ENCODE measurements at regions not wholly inside any gene's neighbourhood (a gene's known extent, or its start where the extent isn't known, plus 50 kb on each side); places are given as distances from the start of the nearest gene placed in this dataset.
"Not testable (repeated sequence)": the region's sequence is repeated elsewhere in the genome, so short reads cannot be mapped to it uniquely, and the experiment has no call there.

DNA sequence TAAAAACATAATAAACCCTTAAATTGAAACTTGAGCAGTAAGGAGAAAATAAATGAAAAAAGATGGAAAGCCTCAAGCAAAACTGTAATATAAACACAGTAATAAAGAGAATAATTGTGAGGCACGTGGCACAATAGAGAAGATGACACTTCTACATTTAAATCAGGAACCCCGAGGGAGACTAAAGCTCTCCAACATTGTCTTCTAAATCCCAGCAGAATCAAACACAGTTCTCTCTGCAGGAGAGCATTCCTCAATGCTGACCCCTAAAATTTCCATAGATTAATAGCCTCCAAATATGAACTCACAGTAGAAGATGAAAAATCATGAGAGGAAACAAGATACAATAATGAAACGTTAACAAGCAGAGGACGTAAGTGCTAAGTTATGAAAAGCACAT, 721.2 kb upstream of the COX7C start:
- intact Hi-C loops (cut with DNase I, micrococcal nuclease), result no loop called here
- DNase-seq, result no peak
- no peak for ATAC-seq

DNA sequence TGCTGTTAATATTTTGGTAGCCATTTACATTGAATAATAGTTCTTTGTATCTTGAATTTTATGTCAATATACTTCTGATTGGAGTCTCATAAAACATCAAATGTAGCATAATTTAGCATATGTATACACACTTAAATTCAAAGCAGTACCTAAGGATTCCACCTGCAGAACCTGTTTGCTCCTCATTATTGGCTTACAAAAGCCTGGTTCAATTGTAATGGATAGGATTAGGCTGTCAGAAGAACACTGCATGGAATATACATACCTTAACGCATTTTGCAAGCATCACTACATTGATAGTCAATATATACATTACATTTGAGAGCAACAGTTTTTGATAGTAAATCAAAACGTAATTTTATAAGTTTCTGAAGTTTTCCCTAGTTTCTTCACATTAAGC, 711.3 kb upstream of the COX7C start:
- DNase-seq, result no peak
- intact Hi-C loops (cut with DNase I, micrococcal nuclease), result no loop called here
- ATAC-seq, result no peak

DNA sequence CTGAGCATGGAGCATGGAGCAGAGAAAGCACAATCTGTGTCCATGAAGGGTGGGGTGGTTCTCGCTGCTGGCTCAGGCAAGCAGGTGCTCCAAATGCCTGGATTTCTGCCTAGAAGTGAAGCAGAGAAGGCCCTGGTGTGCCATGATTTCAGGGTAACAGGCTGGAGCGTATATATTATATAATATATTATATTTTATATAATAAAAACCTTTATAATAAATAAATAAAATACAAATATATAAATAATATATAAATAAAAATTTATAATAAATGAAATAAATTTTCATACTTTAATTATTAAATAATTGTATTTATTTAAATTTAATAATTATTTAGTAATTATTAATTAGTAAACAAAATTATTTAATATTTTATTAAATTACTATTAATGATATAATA, 707.4 kb upstream of the COX7C start:
- ATAC-seq (no peak), DNase-seq (no peak)
- intact Hi-C loops (cut with DNase I, micrococcal nuclease), result no loop called here

DNA sequence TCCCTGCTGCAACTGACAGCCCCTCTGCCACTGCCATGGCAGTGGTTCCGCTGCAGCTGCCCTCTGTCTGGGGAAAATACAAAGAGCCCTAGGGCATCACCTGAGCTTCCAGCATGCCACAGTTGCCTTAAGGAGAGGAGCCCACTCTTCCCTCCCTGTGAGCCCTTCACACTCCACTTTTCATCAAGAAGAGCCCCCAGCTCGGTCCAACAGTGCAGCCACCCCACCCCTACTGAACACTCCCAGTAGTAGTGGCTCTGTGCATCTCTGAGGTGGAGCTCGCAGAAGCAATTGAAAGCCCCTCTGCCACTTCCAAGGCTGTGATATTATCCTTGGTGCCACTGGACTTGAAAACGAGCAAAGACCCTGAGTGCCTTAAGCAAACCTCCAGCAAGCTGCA, 696.8 kb upstream of the COX7C start:
- no peak for DNase-seq
- intact Hi-C loops (cut with DNase I, micrococcal nuclease), result no loop called here
- no peak for ATAC-seq

DNA sequence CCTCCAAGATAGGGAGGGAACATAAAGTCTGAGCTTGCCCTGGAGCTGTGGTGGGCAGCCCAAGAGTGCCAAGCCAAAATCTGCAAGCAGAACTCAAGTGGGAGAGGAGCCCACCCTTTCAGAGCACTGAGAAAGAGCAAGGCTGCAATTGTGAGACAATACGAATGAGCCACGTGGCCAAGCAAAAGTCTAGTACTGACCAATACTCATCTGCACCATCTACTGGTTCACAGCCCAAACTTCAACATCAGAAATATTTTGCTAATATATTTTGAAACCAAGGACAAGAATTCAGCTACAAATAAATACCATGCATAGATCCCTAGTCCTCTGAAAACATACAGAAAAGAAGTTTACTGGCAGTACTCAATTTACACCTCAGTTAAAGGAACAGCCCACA, 696.2 kb upstream of the COX7C start:
- no peak for DNase-seq
- intact Hi-C loops (cut with DNase I, micrococcal nuclease), result no loop called here
- no peak for ATAC-seq

DNA sequence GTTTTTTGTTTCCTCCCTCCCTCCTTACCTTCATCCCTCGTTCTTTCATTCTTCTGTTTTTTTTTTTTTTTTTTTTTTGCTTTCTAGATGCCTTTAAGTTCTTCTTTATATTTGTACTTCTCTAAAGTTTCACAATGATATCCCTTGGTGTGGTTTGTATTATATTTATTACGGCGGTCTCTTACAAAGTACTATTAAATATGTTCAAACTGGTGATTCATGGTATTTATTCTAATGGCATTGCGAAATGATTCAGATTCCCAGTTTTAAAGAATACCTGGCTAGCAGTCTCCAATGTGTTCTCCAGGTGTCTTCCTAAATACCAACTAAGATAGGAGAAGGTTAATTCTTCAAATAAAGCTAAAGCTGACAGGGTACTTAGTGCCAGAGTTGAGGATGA, 690.1 kb upstream of the COX7C start:
- no peak for DNase-seq
- intact Hi-C loops (cut with DNase I, micrococcal nuclease), result no loop called here
- no peak for ATAC-seq

DNA sequence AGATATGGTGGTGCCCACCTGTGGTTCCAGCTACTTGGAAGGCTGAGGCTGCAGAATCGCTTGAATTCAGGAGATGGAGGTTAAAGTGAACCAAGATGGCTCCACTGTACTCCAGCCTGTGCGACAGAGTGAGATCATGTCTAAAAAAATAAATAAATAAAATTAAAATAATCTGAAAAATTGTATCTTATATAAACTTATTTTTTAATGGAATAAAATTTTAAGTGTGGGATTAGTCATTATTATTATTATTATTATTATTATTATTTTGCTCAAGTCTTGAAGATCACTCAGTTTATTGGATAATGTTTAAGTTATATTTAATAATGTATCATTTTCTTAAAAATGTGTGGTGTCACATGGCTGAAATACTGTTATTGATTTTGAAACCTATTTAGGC, 688.0 kb upstream of the COX7C start:
- ATAC-seq (no peak), DNase-seq (no peak)
- intact Hi-C loops (cut with DNase I, micrococcal nuclease), result no loop called here

DNA sequence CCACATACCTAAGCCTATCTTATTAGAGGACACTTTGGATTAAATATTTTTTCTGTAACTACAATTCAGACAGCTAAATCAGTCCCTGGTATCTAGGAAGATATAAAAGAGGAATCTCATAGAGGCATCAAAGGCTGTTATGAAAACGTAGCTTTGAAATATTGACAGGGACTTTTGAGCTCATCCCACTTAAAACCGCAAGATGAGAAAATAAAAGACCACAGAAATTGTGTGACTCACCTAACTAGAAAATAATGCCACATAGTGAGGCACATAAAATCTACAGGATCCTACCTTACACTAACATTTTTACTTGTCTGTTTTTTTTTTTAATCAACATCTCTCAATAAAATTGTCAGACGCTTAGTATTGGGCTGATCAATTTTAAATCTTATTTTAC, 686.5 kb upstream of the COX7C start:
- DNase-seq, result no peak
- intact Hi-C loops (cut with DNase I, micrococcal nuclease), result no loop called here
- ATAC-seq, result no peak

DNA sequence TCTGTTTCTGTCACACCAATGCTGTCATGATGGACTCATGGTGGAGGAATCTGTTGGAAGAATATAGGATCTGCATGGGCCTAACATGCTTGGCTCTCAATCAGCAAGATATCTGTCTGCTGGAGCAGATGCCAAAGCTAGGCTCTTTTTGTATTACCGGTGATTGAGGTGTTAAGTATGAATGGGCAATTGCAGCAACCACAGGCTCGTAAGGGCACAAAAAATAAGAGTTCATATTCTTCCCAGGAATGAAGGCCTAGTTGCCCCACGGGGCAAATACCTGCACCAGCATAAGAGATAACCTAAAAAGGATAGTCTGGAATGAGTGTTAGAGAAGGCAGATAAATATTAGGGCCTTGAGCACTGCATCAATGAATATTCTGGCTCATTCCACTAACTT, 679.5 kb upstream of the COX7C start:
- ATAC-seq (no peak), DNase-seq (no peak)
- intact Hi-C loops (cut with DNase I, micrococcal nuclease), result no loop called here

DNA sequence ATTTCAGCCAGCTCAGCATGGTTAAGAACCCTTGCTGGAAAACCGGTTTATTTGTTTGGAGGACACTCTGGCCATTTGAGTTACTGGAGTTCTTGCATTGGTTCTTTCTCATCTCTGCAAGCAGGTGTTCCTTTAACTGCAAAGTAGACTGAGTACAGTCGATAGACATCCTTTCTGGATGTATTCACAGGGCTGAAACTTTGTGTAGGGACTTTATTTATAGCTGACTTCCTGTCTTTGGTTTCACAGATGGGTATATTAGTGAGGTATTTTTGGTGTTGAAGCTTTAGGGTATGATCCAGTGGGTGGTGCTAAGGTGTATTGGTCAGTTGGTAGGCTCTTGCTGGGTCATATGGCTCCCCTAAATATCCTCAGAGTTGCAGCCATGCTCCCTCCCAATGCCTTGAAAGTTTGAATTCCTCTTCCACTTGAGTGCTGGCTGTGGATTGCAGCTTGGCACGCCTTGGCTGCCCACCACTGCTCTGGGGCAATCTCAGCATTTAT, 666.0 kb upstream of the COX7C start:
- no peak for ATAC-seq
- no peak for DNase-seq
- intact Hi-C loops (cut with DNase I, micrococcal nuclease), result no loop called here

DNA sequence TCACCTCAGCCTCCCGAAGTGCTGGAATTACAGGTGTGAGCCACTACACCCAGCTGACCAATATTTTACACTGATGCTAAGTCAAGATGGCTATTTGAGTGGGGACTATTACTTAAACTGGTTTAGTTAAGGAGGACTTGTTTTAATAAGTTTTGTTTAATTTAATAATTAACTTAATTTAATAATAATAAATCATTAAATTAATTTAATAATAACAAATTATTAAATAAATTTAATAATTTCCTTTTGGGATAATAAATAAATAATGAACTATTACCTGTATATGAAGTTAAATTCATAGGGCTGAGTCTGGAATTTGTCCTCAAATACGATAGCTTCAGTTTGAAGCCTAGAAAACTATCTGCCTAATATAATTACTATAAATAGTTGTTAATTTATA, 665.1 kb upstream of the COX7C start:
- no peak for DNase-seq
- no peak for ATAC-seq
- intact Hi-C loops (cut with DNase I, micrococcal nuclease), result no loop called here

DNA sequence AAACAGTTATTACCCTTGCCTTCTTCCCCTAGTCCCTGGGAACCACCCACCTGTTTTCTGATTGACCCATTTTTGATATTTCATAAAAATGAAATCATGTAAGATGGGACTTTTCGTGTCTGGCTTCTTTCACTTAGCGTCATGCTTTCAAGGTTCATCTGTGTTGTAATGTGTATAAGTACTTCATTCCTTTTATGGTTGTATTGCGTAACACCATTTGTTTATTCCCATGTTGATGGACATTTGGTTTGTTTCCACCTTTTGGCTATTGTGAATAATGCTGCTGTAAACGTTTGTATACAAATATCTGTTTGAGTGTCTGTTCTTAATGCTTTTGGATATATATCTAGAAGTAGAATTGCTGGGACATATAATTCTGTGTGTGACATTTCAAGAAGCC, 650.1 kb upstream of the COX7C start:
- DNase-seq, result no peak
- ATAC-seq, result no peak
- intact Hi-C loops (cut with DNase I, micrococcal nuclease), result no loop called here

DNA sequence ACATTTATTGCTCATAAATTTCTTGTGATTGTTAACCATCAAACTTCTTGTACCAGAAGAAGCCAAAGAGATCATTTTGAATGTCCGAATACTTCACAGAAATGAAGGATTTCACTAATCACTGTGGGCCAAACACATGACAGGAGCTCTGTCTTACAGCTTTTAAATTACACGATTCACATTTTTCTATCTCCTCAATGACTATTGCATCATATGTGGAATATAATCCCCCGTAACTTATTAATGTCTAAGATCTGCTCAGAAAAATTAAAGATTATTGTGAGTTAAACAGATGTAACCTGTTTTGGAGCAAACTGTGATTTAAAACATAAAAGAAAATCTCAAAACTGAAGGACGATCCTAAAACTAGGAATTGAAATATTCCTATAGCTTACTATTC, 645.2 kb upstream of the COX7C start:
- intact Hi-C loops (cut with DNase I, micrococcal nuclease), result no loop called here
- no peak for ATAC-seq
- DNase-seq, result no peak

DNA sequence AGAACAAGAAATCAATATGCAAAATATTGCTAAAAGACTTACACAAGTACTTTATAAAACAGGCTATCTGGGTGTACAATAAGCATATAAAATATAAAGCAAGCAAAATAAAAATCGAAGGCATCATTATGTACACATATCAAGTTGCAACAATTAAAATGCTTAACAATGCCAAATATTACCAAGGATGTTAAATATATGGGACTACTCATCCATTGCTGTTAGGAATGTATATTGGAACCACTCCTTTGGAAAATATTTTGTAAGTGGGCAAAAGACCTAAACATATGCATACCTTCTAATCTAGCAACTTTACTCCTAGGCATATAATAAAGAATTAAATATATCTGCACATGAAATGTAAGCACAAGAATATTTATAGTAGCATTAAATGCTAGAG, 632.6 kb upstream of the COX7C start:
- no peak for DNase-seq
- intact Hi-C loops (cut with DNase I, micrococcal nuclease), result no loop called here
- no peak for ATAC-seq

DNA sequence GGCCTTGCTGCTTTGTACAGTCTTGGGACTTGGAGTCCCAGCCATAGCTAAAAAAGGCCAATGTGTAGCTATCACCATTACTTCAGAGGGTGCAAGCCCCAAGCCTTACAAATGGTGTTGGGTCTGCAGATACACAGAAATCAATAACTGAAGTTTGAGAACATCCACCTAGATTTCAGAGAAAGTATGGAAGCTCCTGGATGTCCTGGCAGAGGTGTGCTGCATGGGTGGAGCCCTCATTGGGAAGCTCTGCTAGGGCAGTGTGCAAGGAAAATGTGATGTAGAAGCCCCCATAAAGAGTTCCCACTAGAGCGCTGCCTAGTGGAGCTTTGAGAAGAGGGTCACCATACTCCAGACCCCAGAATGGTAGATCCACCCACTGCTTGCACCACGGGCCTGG, 626.7 kb upstream of the COX7C start:
- ATAC-seq, result no peak
- no peak for DNase-seq
- intact Hi-C loops (cut with DNase I, micrococcal nuclease), result no loop called here

DNA sequence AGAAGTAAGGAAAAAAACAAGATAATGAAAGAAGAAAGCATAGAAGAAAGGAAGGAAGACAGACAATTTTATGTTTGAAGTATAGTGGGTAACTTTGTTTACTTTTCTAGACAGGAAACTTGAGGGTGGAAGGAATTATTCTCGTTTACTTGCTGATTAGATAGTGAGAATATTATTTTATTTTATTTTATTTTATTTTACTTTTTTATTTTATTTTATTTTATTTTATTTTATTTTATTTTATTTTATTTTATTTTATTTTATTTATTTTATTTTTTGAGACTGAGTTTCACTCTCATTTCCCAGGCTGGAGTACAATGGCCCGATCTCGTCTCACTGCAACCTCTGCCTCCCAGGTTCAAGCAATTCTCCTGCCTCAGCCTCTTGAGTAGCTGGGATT, 623.1 kb upstream of the COX7C start:
- intact Hi-C loops (cut with DNase I, micrococcal nuclease); ATAC-seq: not testable (repeated sequence)

DNA sequence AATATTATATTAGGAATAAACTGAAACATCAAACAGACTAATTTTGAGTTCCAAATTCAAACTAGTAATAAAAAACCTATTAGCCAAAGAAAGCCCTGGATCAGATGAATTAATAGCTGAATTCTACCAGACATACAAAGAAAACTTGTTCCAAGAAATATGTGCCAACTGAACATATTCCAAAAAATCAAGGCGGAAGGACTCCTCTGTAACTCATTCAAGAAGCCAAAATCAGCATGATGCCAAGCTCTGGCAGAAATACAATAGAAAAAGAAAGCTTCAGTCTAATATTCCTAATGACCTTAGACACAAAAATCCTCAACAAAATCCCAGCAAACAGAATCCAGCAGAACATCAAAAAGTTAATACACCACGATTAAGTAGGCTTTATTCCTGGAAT, 619.1 kb upstream of the COX7C start:
- intact Hi-C loops (cut with DNase I, micrococcal nuclease), result no loop called here
- DNase-seq, result no peak

More for the DNA sequence above, 623.1 kb upstream of the COX7C start:
- not testable (repeated sequence) for DNase-seq

DNA sequence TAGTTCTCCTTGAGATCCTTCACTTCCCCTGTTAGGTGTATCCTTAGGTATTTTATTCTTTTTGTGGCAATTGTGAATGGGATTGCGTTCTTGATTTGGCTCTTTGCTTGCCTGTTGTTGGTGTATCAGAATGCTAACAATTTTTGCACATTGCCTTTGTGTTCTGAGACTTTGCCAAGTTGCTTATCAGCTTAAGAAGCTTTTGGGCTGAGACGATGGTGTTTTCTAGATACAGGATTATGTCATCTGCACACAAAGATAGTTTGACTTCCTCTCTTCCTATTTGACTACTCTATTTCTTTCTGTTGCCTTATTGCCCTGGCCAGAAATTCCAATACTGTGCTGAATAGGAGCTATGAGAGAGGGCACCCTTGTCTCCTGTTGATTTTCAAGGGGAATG, 609.4 kb upstream of the COX7C start:
- DNase-seq (no peak), ATAC-seq (no peak)
- intact Hi-C loops (cut with DNase I, micrococcal nuclease), result no loop called here

More for the DNA sequence above, 619.1 kb upstream of the COX7C start:
- no peak for ATAC-seq

DNA sequence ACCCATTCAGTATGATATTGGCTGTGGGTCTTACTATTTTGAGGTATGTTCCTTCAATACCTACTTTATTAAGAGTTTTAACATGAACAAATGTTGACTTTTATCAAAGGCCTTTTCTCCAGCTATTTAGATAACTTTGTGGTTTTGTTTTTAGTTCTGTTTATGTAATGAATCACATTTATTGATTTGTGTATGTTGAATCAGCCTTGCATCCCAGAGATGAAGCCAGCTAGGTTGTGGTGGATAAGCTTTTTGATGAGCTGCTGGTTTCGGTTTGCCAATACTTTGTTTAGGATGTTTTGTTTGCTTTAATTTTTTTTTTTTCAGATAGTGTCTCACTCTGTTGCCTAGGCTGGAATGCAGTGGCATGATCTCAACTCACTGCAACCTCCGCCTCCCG, 609.0 kb upstream of the COX7C start:
- intact Hi-C loops (cut with DNase I, micrococcal nuclease), result no loop called here
- ATAC-seq (no peak), DNase-seq (no peak)

DNA sequence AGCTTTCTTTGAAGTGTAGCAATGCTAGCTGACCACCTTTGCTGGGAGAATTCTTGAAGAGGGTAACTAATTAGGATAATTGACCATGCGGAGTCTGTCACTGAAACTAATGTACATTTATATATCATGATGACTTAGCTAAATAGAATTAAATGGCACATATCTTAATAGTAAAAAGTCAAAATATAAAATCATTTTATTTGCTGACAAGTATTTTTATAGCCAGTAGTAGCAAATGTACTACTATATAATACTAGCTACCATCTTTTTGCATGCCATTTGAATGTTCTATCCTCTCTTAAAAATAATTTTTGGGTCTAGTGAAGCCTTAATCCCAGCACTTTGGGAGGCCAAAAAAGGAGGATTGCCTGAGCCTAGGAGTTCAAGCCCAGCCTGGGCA, 605.8 kb upstream of the COX7C start:
- ATAC-seq, result no peak
- intact Hi-C loops (cut with DNase I, micrococcal nuclease), result no loop called here

DNA sequence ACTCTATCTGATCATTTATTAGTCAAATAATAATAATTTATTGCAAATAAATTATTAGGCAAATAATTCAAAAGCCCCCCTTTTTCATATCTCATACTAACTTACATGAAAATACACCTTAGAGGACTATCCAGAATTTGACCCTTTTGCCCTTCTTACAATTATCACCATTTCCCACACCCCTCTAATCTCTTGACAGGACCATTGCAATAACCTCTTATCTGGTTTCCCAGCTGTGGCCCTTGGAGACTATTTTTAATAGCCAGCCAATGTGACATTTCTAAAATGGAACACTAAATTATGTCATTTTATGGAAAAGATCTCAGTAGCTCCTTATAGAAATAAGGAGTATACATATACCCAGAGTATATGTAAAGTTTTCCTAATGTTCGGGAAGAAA, 588.4 kb upstream of the COX7C start:
- no peak for ATAC-seq
- no peak for DNase-seq
- intact Hi-C loops (cut with DNase I, micrococcal nuclease), result no loop called here

More for the DNA sequence above, 605.8 kb upstream of the COX7C start:
- no peak for DNase-seq

DNA sequence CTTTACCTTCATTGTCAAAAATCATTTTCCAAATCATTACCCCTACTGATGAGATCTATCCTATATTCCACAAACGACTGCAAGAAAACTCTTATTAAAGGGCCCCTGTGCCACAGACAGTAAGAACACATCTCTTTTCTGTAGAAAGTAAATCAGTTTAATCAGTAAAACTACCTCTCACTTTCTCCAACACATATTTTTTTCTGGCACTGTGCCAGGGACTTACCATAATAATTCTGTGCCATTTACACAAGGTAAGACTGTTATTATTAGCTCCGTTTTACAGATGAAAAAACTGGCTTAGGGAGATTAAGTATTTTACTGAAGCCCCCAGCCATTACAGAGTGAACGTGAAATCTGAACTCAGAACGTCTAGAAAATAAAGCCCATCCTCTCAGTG, 587.0 kb upstream of the COX7C start:
- ATAC-seq (no peak), DNase-seq (no peak)
- intact Hi-C loops (cut with DNase I, micrococcal nuclease), result no loop called here
